ENCODE measurements at regions not wholly inside any gene's neighbourhood (a gene's known extent, or its start where the extent isn't known, plus 50 kb on each side); places are given as distances from the start of the nearest gene placed in this dataset.
"Not testable (repeated sequence)": the region's sequence is repeated elsewhere in the genome, so short reads cannot be mapped to it uniquely, and the experiment has no call there.

DNA sequence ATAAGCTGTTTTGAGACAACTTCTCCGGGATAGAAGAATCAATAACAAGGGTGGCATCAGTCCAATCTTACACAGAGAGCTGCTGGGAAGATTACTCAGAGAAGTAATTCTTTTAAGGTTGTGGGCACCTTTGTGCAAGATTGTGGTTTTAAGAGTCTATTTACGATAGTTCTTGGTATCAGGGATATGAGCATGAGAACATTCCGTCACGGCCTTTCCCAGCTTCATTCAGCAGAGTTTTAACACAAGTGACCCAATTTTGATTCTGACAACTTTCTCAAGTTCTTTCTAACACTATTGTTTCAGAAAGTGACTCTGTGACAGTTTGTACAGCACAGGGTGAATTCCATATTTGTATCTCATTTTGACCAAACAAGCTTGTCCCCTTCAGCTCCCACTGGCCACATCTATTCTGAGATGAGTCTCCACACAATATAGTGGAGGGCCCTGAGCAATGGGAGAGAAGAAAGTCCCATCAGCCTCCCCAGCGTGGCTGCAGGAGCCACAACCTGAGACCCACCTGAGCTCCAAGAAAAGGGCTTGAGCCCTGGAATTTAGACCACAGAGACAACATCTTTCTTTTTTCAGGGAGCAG is 869.2 kb downstream of the TMEM121 start:
- intact Hi-C loops (cut with DNase I; ENCODE audit: low total_unique reads) (no loop called here), in situ Hi-C loops (cut with MboI; ENCODE audit: low pct_ligation_motif_present in 1 of 4, low pct_unique_long_range_greater_than_20kb in 1 of 4, low sequenced_read_pairs in 3 of 4) (no loop called here)
- no peaks in the 10 kb centered on the region for H3K4me1 ChIP-seq
- H3K27me3 ChIP-seq, result no peaks in the 10 kb centered on the region
- no peaks in the 10 kb centered on the region for H3K9me3 ChIP-seq
- no peak overlapping the region for H3K27ac ChIP-seq
- DNase-seq, result no peak
- WGBS, 2 donors (ENCODE audit: low coverage in 1 of 2), result 55 to 57% methylated on average over 4 to 5 of the region's 5 CpGs
- TF ChIP-seq POLR2AphosphoS5 (IDR thresholded peaks at IDR 0.05), result no peak
- no peak for TF ChIP-seq EP300 (IDR thresholded peaks at IDR 0.05; ENCODE audit: low read depth)
- TF ChIP-seq, protein P1, sequence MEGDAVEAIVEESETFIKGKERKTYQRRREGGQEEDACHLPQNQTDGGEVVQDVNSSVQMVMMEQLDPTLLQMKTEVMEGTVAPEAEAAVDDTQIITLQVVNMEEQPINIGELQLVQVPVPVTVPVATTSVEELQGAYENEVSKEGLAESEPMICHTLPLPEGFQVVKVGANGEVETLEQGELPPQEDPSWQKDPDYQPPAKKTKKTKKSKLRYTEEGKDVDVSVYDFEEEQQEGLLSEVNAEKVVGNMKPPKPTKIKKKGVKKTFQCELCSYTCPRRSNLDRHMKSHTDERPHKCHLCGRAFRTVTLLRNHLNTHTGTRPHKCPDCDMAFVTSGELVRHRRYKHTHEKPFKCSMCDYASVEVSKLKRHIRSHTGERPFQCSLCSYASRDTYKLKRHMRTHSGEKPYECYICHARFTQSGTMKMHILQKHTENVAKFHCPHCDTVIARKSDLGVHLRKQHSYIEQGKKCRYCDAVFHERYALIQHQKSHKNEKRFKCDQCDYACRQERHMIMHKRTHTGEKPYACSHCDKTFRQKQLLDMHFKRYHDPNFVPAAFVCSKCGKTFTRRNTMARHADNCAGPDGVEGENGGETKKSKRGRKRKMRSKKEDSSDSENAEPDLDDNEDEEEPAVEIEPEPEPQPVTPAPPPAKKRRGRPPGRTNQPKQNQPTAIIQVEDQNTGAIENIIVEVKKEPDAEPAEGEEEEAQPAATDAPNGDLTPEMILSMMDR (IDR thresholded peaks at IDR 0.05), result no peak
- no peak for TF ChIP-seq POLR2A (IDR thresholded peaks at IDR 0.05)
- H3K36me3 ChIP-seq, result no peaks in the 10 kb centered on the region
- no peak overlapping the region for H3K4me3 ChIP-seq

DNA sequence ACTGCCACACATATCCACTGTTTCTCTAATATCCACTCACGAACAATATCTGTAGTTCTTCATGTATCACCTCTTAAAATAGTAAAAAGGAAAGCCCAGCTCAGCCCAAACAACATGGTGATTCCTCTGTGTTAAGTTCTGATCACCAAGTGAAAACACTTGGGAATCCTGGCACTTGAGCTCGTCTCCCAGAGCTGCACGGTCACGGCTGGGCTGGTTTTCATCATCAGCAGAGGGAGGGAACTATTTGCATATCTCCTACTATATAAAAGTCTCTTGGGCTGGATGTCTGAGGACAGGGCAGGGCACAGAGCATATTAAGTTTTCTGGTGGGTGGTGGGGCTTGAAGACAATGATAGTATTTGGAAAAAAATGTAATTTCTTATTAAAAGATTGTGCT is 870.6 kb downstream of the TMEM121 start:
- no peak for DNase-seq
- in situ Hi-C loops (cut with MboI; ENCODE audit: low pct_ligation_motif_present in 1 of 4, low pct_unique_long_range_greater_than_20kb in 1 of 4, low sequenced_read_pairs in 3 of 4) (no loop called here), intact Hi-C loops (cut with DNase I; ENCODE audit: low total_unique reads) (no loop called here)
- TF ChIP-seq EP300 (IDR thresholded peaks at IDR 0.05; ENCODE audit: low read depth) (no peak), POLR2A (IDR thresholded peaks at IDR 0.05) (no peak), POLR2AphosphoS5 (IDR thresholded peaks at IDR 0.05) (no peak)
- TF ChIP-seq, protein P1 (IDR thresholded peaks at IDR 0.05), result no peak
- Histone ChIP-seq H3K27me3 (no peaks in the 10 kb centered on the region), H3K36me3 (no peaks in the 10 kb centered on the region), H3K4me1 (no peaks in the 10 kb centered on the region), H3K9me3 (no peaks in the 10 kb centered on the region), H3K27ac (no peak overlapping the region), H3K4me3 (no peak overlapping the region)
- WGBS, 2 donors (ENCODE audit: low coverage in 1 of 2), result 47 to 58% methylated on average over 4 of the region's 4 CpGs

DNA sequence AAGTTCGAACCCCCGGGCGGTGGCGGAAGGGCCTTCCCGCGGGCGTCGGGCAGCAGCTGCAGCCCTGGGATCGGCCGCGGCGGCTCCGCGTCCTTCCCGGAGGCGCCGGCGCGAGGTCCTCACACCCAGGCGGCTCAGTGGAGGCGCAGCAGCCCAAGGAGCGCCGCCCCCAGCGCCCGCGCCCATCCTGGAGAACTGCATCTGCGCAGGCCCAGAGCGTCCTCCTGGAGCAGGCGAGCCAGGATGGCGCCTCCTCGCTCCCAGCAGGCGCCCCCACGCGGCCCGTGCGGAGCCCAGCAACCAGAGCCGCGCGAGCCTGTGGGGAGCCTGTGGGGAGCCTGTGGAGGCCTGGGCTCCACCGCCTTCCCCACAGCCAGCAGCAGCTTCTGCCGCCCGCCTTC is 872.5 kb downstream of the TMEM121 start:
- H3K27me3 ChIP-seq; in situ Hi-C loops (cut with MboI; ENCODE audit: low pct_ligation_motif_present in 1 of 4, low pct_unique_long_range_greater_than_20kb in 1 of 4, low sequenced_read_pairs in 3 of 4); H3K4me1 ChIP-seq; DNase-seq; H3K9me3 ChIP-seq; intact Hi-C loops (cut with DNase I; ENCODE audit: low total_unique reads); H3K27ac ChIP-seq; H3K4me3 ChIP-seq; H3K36me3 ChIP-seq: not testable (repeated sequence)
- 97% methylated on average over 24 of the region's 42 CpGs; no CpG with 5 or more reads in 1 of the 2 donors for WGBS, 2 donors (ENCODE audit: low coverage in 1 of 2)

DNA sequence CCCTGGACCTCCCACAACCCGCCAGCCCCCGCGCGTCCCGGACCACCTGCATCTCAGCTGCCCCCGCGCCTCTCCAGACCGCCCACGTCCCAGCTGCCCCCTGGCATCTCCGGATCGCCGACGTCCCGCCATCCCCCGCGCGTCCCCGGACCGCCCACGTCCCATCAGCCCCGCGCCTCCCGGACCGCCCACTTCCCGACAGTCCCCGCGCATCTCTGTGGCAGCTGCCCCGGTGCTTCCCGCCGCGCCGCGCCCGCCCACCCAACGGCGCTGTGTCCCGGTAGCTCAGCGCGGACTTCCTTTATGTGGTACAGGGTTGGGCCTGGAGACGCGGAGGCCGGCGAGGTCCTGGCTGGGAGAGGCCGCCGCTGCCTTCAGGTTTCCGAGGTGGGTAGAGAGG is 874.9 kb downstream of the TMEM121 start:
- H3K27ac ChIP-seq; H3K4me1 ChIP-seq; H3K36me3 ChIP-seq; in situ Hi-C loops (cut with MboI; ENCODE audit: low pct_ligation_motif_present in 1 of 4, low pct_unique_long_range_greater_than_20kb in 1 of 4, low sequenced_read_pairs in 3 of 4); DNase-seq; H3K9me3 ChIP-seq; H3K27me3 ChIP-seq; H3K4me3 ChIP-seq; intact Hi-C loops (cut with DNase I; ENCODE audit: low total_unique reads): not testable (repeated sequence)
- WGBS, 2 donors (ENCODE audit: low coverage in 1 of 2), result 89% methylated on average over 46 of the region's 46 CpGs; no CpG with 5 or more reads in 1 of the 2 donors

DNA sequence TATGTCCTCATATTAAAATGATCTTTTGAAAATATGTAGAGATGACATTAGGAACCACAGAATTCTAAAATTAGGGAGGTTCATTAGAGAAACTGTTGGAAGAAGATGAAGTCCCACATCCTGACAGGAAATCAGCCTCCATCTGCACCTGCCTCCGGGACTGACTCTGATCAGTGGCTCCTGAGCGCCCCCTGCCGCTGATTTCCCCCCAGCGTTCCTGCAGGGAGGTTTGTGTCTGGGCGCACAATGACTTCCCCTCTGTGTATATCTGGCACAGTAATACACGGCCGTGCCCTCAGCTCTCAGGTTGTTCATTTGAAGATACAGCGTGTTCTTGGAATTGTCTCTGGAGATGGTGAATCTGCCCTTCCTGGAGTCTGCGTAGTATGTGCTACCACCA is 883.8 kb downstream of the TMEM121 start:
- H3K4me1 ChIP-seq; intact Hi-C loops (cut with DNase I; ENCODE audit: low total_unique reads); H3K27me3 ChIP-seq; H3K4me3 ChIP-seq; DNase-seq; in situ Hi-C loops (cut with MboI; ENCODE audit: low pct_ligation_motif_present in 1 of 4, low pct_unique_long_range_greater_than_20kb in 1 of 4, low sequenced_read_pairs in 3 of 4); H3K9me3 ChIP-seq; H3K36me3 ChIP-seq; H3K27ac ChIP-seq: not testable (repeated sequence)
- TF ChIP-seq, protein P1 (IDR thresholded peaks at IDR 0.05), result peak in 3 of 5 experiments; percentile 9 to 21 (median 10)
- WGBS, 2 donors (ENCODE audit: low coverage in 1 of 2), result 69% methylated on average over 9 of the region's 9 CpGs; no CpG with 5 or more reads in 1 of the 2 donors
